Activated CD4-positive, alpha-beta T cell treated with anti-CD3 and anti-CD28 coated beads, Interleukin-2, amount 10 ng/mL, durations not matched to agents 24 days and 14 days (primary cell): ENCODE measurements at regions not wholly inside any gene's neighbourhood (a gene's known extent, or its start where the extent isn't known, plus 50 kb on each side); places are given as distances from the start of the nearest gene placed in this dataset.

Experiments used
- DNase-seq: peaks from one replicate; pipeline ENCODE4 v3.0.0; 2022
- H3K27ac Mint-ChIP-seq: one replicate; pipeline ENCODE4 v1.8.0; 2022; ENCODE audit warnings: mild to moderate bottlenecking, mixed read lengths
- H3K27me3 Mint-ChIP-seq: one replicate; pipeline ENCODE4 v1.8.0; 2022; ENCODE audit warnings: mixed read lengths
- H3K36me3 Mint-ChIP-seq: one replicate; pipeline ENCODE4 v1.8.0; 2022; ENCODE audit warnings: low read depth, mild to moderate bottlenecking, mixed read lengths
- H3K4me1 Mint-ChIP-seq: one replicate; pipeline ENCODE4 v1.8.0; 2021; ENCODE audit warnings: mixed read lengths
- H3K4me3 Mint-ChIP-seq: one replicate; pipeline ENCODE4 v1.8.0; 2022; ENCODE audit warnings: mild to moderate bottlenecking, moderate library complexity, mixed read lengths
- H3K9me3 Mint-ChIP-seq: one replicate; pipeline ENCODE4 v1.8.0; 2021; ENCODE audit warnings: mixed read lengths
- intact Hi-C: fragments of 100-400 bp; cut with micrococcal nuclease; formaldehyde crosslinking; loops from one replicate; pipeline ENCODE4 v1.15.1; 2023

GRCh38 chr11:104614117-104614680, 284.1 kb downstream of the CASP12 start:
- H3K27ac Mint-ChIP-seq = no peak overlapping the region
- peaks cover 23% of the 10 kb centered on the region for H3K9me3 Mint-ChIP-seq
- peaks cover 20% of the 10 kb centered on the region for H3K4me1 Mint-ChIP-seq
- H3K27me3 Mint-ChIP-seq = no peaks in the 10 kb centered on the region
- H3K36me3 Mint-ChIP-seq = peaks cover 10% of the 10 kb centered on the region
- no peak for DNase-seq
- H3K4me3 Mint-ChIP-seq = no peak overlapping the region
- intact Hi-C loops = loop anchor here (5.0 kb wide), 1 partner anchor 93 kb away; no protein-coding TSS in a partner anchor

- H3K9me3 Mint-ChIP-seq = peaks cover 7% of the 10 kb centered on the region
- peaks cover 8% of the 10 kb centered on the region for H3K27me3 Mint-ChIP-seq
- intact Hi-C loops = loop anchor here (5.0 kb wide), 1 partner anchor 97 kb away; no protein-coding TSS in a partner anchor
- DNase-seq = no peak
- no peak overlapping the region for H3K4me3 Mint-ChIP-seq
- no peak overlapping the region for H3K27ac Mint-ChIP-seq
- H3K4me1 Mint-ChIP-seq = peaks cover 21% of the 10 kb centered on the region
- H3K36me3 Mint-ChIP-seq = peaks cover 2% of the 10 kb centered on the region
These were observed 287.6 kb downstream of the CASP12 start for GRCh38 chr11:104610635-104611034.

- Mint-ChIP-seq H3K27me3 (peaks cover 8% of the 10 kb centered on the region), H3K36me3 (peaks cover 2% of the 10 kb centered on the region), H3K27ac (no peak overlapping the region), H3K4me1 (peaks cover 14% of the 10 kb centered on the region), H3K4me3 (no peak overlapping the region), H3K9me3 (no peaks in the 10 kb centered on the region)
- DNase-seq = peak; percentile 82
- intact Hi-C loops = loop anchor here (2.0 to 5.0 kb wide), 3 partner anchors 47 to 391 kb away; no protein-coding TSS in a partner anchor
These were observed 288.8 kb downstream of the CASP12 start for GRCh38 chr11:104609311-104610085.

GRCh38 chr11:104602643-104603042, 295.6 kb downstream of the CASP12 start:
- intact Hi-C loops = no loop called here

GRCh38 chr11:104594228-104594958, 303.9 kb downstream of the CASP12 start:
- Mint-ChIP-seq H3K4me3 (no peak overlapping the region), H3K27ac (no peak overlapping the region), H3K27me3 (peaks cover 7% of the 10 kb centered on the region), H3K4me1 (peaks cover 5% of the 10 kb centered on the region), H3K9me3 (peaks cover 12% of the 10 kb centered on the region), H3K36me3 (no peaks in the 10 kb centered on the region)
- no peak for DNase-seq
- intact Hi-C loops = no loop called here

More at GRCh38 chr11:104602643-104603042, 295.6 kb downstream of the CASP12 start:
- Mint-ChIP-seq H3K9me3 (peaks cover 19% of the 10 kb centered on the region), H3K4me3 (no peak overlapping the region), H3K36me3 (peaks cover under 1% of the 10 kb centered on the region), H3K4me1 (no peaks in the 10 kb centered on the region), H3K27me3 (peaks cover 12% of the 10 kb centered on the region), H3K27ac (no peak overlapping the region)
- DNase-seq = no peak

GRCh38 chr11:104588970-104589369, 309.3 kb downstream of the CASP12 start:
- H3K9me3 Mint-ChIP-seq = peaks cover 6% of the 10 kb centered on the region
- no peak overlapping the region for H3K27ac Mint-ChIP-seq
- H3K27me3 Mint-ChIP-seq = peaks cover 10% of the 10 kb centered on the region
- no peak overlapping the region for H3K4me3 Mint-ChIP-seq
- DNase-seq = no peak
- peaks cover 2% of the 10 kb centered on the region for H3K4me1 Mint-ChIP-seq
- H3K36me3 Mint-ChIP-seq = no peaks in the 10 kb centered on the region
- intact Hi-C loops = no loop called here

GRCh38 chr11:104588446-104588845, 309.8 kb downstream of the CASP12 start:
- Mint-ChIP-seq H3K4me3 (no peak overlapping the region), H3K36me3 (no peaks in the 10 kb centered on the region), H3K9me3 (peaks cover 5% of the 10 kb centered on the region), H3K27ac (no peak overlapping the region), H3K27me3 (peaks cover 14% of the 10 kb centered on the region), H3K4me1 (no peaks in the 10 kb centered on the region)
- intact Hi-C loops = no loop called here
- no peak for DNase-seq

GRCh38 chr11:104584823-104585222, 313.4 kb downstream of the CASP12 start:
- H3K27ac Mint-ChIP-seq = no peak overlapping the region
- H3K9me3 Mint-ChIP-seq = peaks cover 5% of the 10 kb centered on the region
- intact Hi-C loops = no loop called here

GRCh38 chr11:104583857-104584256, 314.4 kb downstream of the CASP12 start:
- Mint-ChIP-seq H3K4me3 (no peak overlapping the region), H3K4me1 (no peaks in the 10 kb centered on the region), H3K27me3 (peaks cover 21% of the 10 kb centered on the region), H3K36me3 (no peaks in the 10 kb centered on the region), H3K9me3 (peaks cover 5% of the 10 kb centered on the region), H3K27ac (no peak overlapping the region)
- no peak for DNase-seq
- intact Hi-C loops = no loop called here

More at GRCh38 chr11:104584823-104585222, 313.4 kb downstream of the CASP12 start:
- H3K4me3 Mint-ChIP-seq = no peak overlapping the region
- no peaks in the 10 kb centered on the region for H3K36me3 Mint-ChIP-seq
- H3K27me3 Mint-ChIP-seq = peaks cover 21% of the 10 kb centered on the region
- no peaks in the 10 kb centered on the region for H3K4me1 Mint-ChIP-seq
- no peak for DNase-seq

GRCh38 chr11:104582431-104582830, 315.8 kb downstream of the CASP12 start:
- peaks cover 5% of the 10 kb centered on the region for H3K9me3 Mint-ChIP-seq
- H3K27ac Mint-ChIP-seq = no peak overlapping the region
- H3K27me3 Mint-ChIP-seq = peaks cover 21% of the 10 kb centered on the region
- no peak overlapping the region for H3K4me3 Mint-ChIP-seq
- H3K36me3 Mint-ChIP-seq = no peaks in the 10 kb centered on the region
- H3K4me1 Mint-ChIP-seq = no peaks in the 10 kb centered on the region
- no peak for DNase-seq
- intact Hi-C loops = no loop called here

GRCh38 chr11:104581246-104581980, 316.8 kb downstream of the CASP12 start:
- Mint-ChIP-seq H3K9me3 (peaks cover 5% of the 10 kb centered on the region), H3K27ac (no peak overlapping the region), H3K36me3 (no peaks in the 10 kb centered on the region), H3K4me1 (no peaks in the 10 kb centered on the region), H3K27me3 (peaks cover 21% of the 10 kb centered on the region), H3K4me3 (no peak overlapping the region)
- no peak for DNase-seq
- intact Hi-C loops = no loop called here

- DNase-seq = no peak
- no peaks in the 10 kb centered on the region for H3K27me3 Mint-ChIP-seq
- no peaks in the 10 kb centered on the region for H3K4me1 Mint-ChIP-seq
- no peak overlapping the region for H3K4me3 Mint-ChIP-seq
- intact Hi-C loops = no loop called here
- no peak overlapping the region for H3K27ac Mint-ChIP-seq
- H3K9me3 Mint-ChIP-seq = peaks cover 17% of the 10 kb centered on the region
- no peaks in the 10 kb centered on the region for H3K36me3 Mint-ChIP-seq
These were observed 324.7 kb downstream of the CASP12 start for GRCh38 chr11:104573441-104573990.

- Mint-ChIP-seq H3K27ac (no peak overlapping the region), H3K27me3 (no peaks in the 10 kb centered on the region), H3K36me3 (no peaks in the 10 kb centered on the region), H3K9me3 (peaks cover 18% of the 10 kb centered on the region), H3K4me3 (no peak overlapping the region), H3K4me1 (no peaks in the 10 kb centered on the region)
- DNase-seq = no peak
- intact Hi-C loops = no loop called here
These were observed 326.0 kb downstream of the CASP12 start for GRCh38 chr11:104572279-104572678.
